Nephron progenitor cell (in vitro differentiated cells): ENCODE measurements at regions not wholly inside any gene's neighbourhood (a gene's known extent, or its start where the extent isn't known, plus 50 kb on each side); places are given as distances from the start of the nearest gene placed in this dataset.

Source experiments
- DNase-seq: peaks from one replicate; pipeline ENCODE4 v3.0.0; 2021
- H3K27ac Mint-ChIP-seq: 2 replicates; pipeline ENCODE4 v1.8.0; 2021; ENCODE audit warnings: mild to moderate bottlenecking, moderate library complexity, mixed read lengths
- H3K27me3 Mint-ChIP-seq: 2 replicates; pipeline ENCODE4 v1.8.0; 2021; ENCODE audit warnings: mild to moderate bottlenecking, low read depth, mixed read lengths; ENCODE audit not compliant: poor library complexity
- H3K36me3 Mint-ChIP-seq: 2 replicates; pipeline ENCODE4 v1.8.0; 2021; ENCODE audit warnings: low read depth, mixed read lengths
- H3K4me1 Mint-ChIP-seq: 2 replicates; pipeline ENCODE4 v1.8.0; 2021; ENCODE audit warnings: mixed read lengths
- H3K4me3 Mint-ChIP-seq: 2 replicates; pipeline ENCODE4 v1.8.0; 2021; ENCODE audit warnings: mild to moderate bottlenecking, moderate library complexity, mixed read lengths
- H3K9me3 Mint-ChIP-seq: 2 replicates; pipeline ENCODE4 v1.8.0; 2021; ENCODE audit warnings: mild to moderate bottlenecking, moderate library complexity, mixed read lengths
- TF ChIP-seq, protein P1 (sequence below): fragments of 200-600 bp; sonication (generic); IDR thresholded peaks from 2 replicates; pipeline ENCODE4 v1.5.0; 2021; ENCODE audit warnings: antibody characterized with exemption

DNA sequence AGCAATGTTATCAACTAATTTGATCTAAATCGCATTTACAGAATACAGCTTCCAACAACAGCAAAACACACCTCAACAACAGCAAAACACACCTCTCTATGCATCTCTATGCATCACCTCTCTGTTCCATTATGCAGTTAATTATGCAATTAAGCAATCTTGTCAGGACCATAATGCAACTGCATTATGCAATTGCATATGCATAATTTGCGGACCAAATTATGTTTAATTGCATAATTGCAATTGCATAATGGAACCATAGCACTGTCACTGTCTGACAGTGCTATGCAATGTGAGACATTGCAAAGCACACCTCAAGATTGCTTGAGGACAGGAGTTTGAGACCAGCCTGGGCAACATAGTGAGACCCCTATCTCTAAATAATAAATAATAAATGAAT lies 80.4 kb upstream of the PRSS3 start:
- no peaks in the 10 kb centered on the region for H3K36me3 Mint-ChIP-seq
- no peak overlapping the region for H3K27ac Mint-ChIP-seq
- TF ChIP-seq, protein P1, sequence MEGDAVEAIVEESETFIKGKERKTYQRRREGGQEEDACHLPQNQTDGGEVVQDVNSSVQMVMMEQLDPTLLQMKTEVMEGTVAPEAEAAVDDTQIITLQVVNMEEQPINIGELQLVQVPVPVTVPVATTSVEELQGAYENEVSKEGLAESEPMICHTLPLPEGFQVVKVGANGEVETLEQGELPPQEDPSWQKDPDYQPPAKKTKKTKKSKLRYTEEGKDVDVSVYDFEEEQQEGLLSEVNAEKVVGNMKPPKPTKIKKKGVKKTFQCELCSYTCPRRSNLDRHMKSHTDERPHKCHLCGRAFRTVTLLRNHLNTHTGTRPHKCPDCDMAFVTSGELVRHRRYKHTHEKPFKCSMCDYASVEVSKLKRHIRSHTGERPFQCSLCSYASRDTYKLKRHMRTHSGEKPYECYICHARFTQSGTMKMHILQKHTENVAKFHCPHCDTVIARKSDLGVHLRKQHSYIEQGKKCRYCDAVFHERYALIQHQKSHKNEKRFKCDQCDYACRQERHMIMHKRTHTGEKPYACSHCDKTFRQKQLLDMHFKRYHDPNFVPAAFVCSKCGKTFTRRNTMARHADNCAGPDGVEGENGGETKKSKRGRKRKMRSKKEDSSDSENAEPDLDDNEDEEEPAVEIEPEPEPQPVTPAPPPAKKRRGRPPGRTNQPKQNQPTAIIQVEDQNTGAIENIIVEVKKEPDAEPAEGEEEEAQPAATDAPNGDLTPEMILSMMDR: no peak
- DNase-seq: no peak
- H3K27me3 Mint-ChIP-seq: peaks cover 26% of the 10 kb centered on the region
- H3K9me3 Mint-ChIP-seq: no peaks in the 10 kb centered on the region
- peaks cover 18% of the 10 kb centered on the region for H3K4me1 Mint-ChIP-seq
- no peak overlapping the region for H3K4me3 Mint-ChIP-seq

DNA sequence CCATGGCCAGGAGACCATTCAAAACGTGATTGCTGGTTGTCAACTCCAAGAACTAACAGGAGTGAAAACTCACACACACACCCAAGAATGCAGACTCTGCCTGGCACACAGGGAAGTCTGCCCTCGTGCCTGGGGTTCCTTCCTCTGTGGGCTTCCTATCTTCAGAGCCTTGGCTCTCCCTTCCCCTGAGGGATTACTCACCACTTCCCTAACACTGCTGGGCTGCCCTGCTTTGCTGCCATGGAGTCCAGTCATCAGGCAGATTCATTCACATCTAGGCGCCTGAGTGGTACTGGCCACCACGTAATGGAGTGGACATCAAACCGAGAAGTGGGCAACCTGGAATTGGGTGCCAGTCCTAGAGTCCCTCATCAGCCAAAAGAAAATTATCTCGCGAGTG lies 76.4 kb upstream of the PRSS3 start:
- no peak overlapping the region for H3K4me3 Mint-ChIP-seq
- peaks cover 8% of the 10 kb centered on the region for H3K9me3 Mint-ChIP-seq
- H3K36me3 Mint-ChIP-seq: no peaks in the 10 kb centered on the region
- DNase-seq: no peak
- peaks cover 6% of the 10 kb centered on the region for H3K4me1 Mint-ChIP-seq
- TF ChIP-seq, protein P1: no peak
- no peak overlapping the region for H3K27ac Mint-ChIP-seq
- H3K27me3 Mint-ChIP-seq: peaks cover 29% of the 10 kb centered on the region

DNA sequence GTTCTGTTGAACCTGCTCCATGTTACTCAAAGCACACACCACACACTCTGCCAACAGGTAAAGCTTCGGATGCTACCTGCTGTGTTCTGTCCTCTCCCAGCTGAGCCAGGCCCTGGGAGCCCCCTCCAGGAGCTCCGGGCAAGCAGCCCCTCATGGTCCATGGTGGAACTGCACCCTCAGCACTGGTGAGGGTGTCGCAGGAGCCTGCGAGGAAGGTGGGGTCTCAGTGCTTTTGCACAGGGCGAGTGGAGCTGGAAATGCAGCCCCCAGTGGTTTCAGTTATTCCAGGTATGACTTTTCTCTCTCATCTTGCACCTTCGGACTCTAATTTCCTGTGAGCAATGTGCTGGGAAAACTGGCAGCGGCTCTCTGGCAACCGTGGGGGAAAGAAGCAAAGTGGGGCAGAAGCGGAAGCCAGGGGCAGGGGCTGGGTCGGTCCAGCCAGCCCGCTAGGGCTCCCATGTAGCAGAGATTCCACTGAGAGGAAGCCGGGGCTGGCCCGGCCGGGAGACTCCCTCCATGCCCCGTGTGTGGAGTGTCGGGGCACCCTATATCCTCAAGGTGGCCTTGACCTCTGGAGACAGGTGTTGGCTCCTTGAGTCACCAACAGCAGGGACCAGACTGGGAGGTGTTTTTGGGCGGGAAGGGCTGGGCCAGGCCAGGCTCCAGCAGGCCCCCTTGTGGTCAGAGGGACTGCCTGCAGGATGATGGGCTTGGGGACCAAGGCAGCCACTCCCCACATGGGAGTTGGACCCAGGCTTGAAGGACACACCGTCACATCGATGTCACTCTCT lies 75.6 kb upstream of the PRSS3 start:
- Mint-ChIP-seq H3K4me1 (peaks cover 6% of the 10 kb centered on the region), H3K9me3 (peaks cover 13% of the 10 kb centered on the region), H3K4me3 (no peak overlapping the region), H3K36me3 (peaks cover 4% of the 10 kb centered on the region), H3K27ac (no peak overlapping the region), H3K27me3 (peaks cover 31% of the 10 kb centered on the region)
- DNase-seq: peak; percentile 55
- TF ChIP-seq, protein P1: peak; percentile 57

DNA sequence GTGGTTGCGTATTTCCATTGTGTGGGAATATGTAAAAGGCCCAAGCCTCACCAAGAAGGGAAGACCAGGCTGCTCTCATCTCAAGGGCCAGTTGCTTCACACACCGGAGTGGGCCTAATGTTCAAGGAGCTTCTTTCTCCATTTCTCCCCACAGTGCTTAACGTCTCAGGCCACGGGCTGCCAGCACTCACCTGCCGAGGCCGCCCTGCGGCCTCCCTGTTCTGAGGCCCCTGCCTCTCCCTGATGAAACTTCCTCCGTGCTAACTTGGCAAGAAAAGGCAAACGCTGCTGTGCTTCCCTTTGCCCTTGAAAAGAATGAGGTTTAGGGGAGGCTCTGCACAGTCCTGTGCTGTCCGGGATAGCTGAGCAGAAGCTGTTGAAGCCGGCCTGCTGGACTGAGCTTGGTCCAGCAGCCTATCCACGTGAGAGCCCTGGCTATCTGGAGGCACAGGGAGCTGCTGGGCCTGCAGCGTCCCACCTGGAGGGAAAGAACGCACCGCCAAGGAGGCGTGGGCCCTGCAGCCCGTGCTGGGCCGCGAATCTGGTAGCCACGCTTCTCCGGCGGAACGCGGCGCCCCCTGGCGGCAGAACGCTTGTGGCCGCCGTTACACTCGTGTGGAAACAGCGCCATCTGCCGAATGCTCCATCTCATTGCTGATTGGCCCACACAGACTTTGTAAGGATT lies 73.5 kb upstream of the PRSS3 start:
- peaks cover 33% of the 10 kb centered on the region for H3K9me3 Mint-ChIP-seq
- peaks cover 6% of the 10 kb centered on the region for H3K4me1 Mint-ChIP-seq
- TF ChIP-seq, protein P1: peak; percentile 100
- DNase-seq: peak; percentile 96
- no peak overlapping the region for H3K27ac Mint-ChIP-seq
- no peak overlapping the region for H3K4me3 Mint-ChIP-seq
- H3K36me3 Mint-ChIP-seq: peaks cover 4% of the 10 kb centered on the region
- H3K27me3 Mint-ChIP-seq: peaks cover 26% of the 10 kb centered on the region

DNA sequence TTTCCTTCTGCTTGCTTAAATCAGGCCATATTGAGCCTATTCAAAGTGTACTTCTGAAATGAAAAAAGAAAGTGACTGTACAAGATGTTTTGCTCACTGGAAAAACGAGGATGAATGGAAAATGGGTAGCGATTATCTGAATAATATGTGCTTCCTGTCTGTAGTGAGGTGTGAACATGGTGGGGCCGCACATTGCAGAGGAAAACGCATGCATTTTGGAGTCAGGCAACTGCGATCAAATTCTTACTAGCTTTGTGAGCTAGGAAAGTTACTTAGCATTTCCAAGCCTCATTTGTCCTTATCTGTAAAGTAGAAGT lies 73.0 kb upstream of the PRSS3 start:
- H3K27me3 Mint-ChIP-seq: peaks cover 21% of the 10 kb centered on the region
- H3K27ac Mint-ChIP-seq: no peak overlapping the region
- H3K4me1 Mint-ChIP-seq: peaks cover 6% of the 10 kb centered on the region
- no peak overlapping the region for H3K4me3 Mint-ChIP-seq
- peaks cover 4% of the 10 kb centered on the region for H3K36me3 Mint-ChIP-seq
- DNase-seq: no peak
- TF ChIP-seq, protein P1: peak; percentile 2
- H3K9me3 Mint-ChIP-seq: peaks cover 38% of the 10 kb centered on the region

DNA sequence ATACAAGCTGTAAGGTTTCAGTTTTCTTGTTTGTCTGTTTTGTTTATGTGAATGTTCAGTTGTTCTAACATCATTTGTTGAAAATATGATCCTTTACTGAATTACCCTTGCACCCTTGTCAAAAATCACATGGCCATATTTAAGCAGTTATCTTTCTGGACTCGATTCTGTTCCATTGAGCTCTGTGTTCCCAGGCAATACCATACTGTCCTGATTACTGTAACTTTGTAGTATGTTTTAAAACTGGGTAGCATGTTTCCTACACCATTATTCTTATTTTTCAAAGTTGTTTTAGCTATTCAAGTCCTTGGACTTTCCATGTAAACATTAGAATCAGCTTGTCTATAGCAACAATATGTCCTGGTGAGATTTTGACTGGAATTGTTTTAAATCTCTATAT lies 66.7 kb upstream of the PRSS3 start:
- no peak for DNase-seq
- TF ChIP-seq, protein P1: no peak
- no peak overlapping the region for H3K27ac Mint-ChIP-seq
- H3K9me3 Mint-ChIP-seq: peaks cover 55% of the 10 kb centered on the region
- no peak overlapping the region for H3K4me3 Mint-ChIP-seq
- H3K27me3 Mint-ChIP-seq: peaks cover 9% of the 10 kb centered on the region
- H3K4me1 Mint-ChIP-seq: peaks cover 6% of the 10 kb centered on the region
- H3K36me3 Mint-ChIP-seq: peaks cover 13% of the 10 kb centered on the region
